Erythroblast (primary cell): ENCODE measurements at regions not wholly inside any gene's neighbourhood (a gene's known extent, or its start where the extent isn't known, plus 50 kb on each side); places are given as distances from the start of the nearest gene placed in this dataset.
"Not testable (repeated sequence)": the region's sequence is repeated elsewhere in the genome, so short reads cannot be mapped to it uniquely, and the experiment has no call there.

ENCODE experiments used
- GATA1 ChIP-seq: IDR thresholded peaks from 2 replicates; pipeline ENCODE4 v1.6.1; 2011; ENCODE audit warnings: low read depth, mild to moderate bottlenecking, control low read depth, low read length, moderate library complexity
- POLR2A ChIP-seq: IDR thresholded peaks from 2 replicates; pipeline ENCODE4 v1.6.1; 2011; ENCODE audit warnings: mild to moderate bottlenecking, low read length

GRCh38 chr3:75583116-75583515 is 81.0 kb upstream of the FRG2C start:
- TF ChIP-seq POLR2A, GATA1: not testable (repeated sequence)
